HL-60/S4 (cell line): ENCODE measurements at regions not wholly inside any gene's neighbourhood (a gene's known extent, or its start where the extent isn't known, plus 50 kb on each side); places are given as distances from the start of the nearest gene placed in this dataset.

ENCODE experiments used
- in situ Hi-C: fragments of 300-500 bp; cut with MboI; formaldehyde crosslinking; loops from 2 replicates; pipeline ENCODE4 v1.14.3; 2022; ENCODE audit warnings: low sequenced_read_pairs

DNA sequence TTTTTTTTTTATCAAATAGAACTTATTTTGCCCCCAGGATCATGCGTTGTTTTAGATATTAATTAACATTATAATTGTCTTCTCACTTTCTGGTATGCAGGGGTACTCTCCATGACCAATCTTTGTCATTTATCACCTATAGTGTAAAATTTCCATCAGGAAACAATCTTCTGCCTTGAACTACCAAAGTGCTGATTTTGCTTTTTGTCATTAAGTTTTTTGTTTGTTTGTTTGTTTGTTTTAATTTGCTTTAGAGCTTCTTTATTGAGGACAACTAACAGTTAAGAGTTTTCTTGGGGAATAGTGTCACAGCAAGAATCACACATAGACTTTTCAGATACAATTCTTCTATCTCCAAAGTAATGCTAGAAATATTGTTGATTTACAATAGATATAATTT, 171.2 kb upstream of the PRPS1L1 start:
- in situ Hi-C loops, result no loop called here

GRCh38 chr7:18200266-18200665, 172.6 kb upstream of the PRPS1L1 start:
- in situ Hi-C loops, result loop anchor here (10.0 kb wide), 1 partner anchor 145 kb away; no protein-coding TSS in a partner anchor

DNA sequence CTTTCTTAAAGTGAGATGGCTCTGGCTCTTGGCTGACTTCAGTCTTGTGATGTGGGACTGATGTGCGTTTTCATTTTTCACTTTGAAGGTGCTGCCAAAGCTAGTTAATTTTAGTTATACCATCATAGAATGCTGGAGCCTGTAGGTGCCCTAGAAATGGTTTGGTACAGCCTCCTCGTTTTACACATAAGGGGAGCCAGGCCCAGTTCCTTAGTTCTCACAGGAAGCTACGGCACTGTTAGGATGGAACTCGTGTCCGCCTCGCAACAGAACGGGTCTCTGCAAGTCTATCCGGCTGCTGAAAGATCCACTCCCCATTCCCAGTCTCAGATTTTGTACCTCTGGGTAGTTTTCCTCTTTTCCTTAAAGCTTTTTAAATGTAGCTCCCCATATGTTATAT, 173.2 kb upstream of the PRPS1L1 start:
- in situ Hi-C loops, result loop anchor here (10.0 kb wide), 1 partner anchor 144 kb away; no protein-coding TSS in a partner anchor

DNA sequence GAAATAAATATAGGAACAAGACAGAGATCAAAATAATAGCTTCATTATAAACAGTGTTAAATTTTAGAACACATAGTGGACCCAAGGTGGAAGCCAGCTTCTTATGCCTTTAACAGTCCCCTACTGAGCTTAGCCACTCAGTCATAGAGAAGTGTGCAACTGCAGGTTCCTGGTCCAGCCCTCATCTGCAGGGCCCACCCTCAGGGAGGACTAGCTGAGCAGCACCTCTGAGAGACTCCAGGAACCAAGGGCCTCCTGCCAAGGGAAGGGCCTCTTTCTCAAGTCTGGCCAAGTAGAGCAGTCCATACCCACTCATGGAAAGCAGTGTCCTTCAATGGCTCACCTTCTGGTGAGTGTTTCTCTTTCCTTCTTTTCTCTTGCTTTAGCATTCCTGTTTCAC, 173.7 kb upstream of the PRPS1L1 start:
- in situ Hi-C loops, result loop anchor here (10.0 kb wide), 1 partner anchor 143 kb away; no protein-coding TSS in a partner anchor

DNA sequence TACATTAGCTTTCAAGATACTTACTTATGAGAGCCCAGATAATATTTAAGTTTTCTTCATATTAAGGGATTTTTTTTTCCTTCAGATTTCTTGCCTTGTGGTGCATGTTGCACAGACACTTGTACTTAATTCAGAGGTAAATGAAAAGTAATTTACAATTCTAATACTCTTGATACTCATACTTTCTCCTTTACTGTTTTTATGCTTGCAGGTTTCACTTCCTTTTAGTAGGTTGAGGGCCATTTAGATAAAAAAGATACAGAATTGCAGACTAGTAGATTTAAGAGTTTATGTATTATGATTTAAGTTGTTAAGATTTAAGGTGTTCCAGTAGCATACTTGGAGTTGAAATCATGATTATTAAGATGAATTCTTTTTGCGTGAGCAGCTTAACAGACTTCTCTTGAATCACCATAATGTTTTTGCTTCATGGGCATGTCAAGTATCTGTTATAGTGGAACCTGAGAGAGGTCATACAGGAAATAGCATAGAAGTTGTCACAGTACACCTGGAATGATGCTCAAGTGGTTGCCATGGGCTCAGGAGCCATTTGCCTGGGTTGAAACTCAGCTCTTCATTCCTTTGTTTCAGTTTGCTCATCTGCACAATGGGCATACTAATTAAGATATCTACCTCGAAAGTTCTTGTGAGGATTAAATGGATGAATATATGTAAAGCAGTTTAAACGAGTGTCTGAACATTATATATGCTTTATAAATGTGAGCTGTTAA, 174.8 kb upstream of the PRPS1L1 start:
- in situ Hi-C loops, result loop anchor here (10.0 kb wide), 1 partner anchor 142 kb away; no protein-coding TSS in a partner anchor

GRCh38 chr7:18206331-18206730, 178.7 kb upstream of the PRPS1L1 start:
- in situ Hi-C loops, result loop anchor here (10.0 kb wide), 1 partner anchor 138 kb away; no protein-coding TSS in a partner anchor

DNA sequence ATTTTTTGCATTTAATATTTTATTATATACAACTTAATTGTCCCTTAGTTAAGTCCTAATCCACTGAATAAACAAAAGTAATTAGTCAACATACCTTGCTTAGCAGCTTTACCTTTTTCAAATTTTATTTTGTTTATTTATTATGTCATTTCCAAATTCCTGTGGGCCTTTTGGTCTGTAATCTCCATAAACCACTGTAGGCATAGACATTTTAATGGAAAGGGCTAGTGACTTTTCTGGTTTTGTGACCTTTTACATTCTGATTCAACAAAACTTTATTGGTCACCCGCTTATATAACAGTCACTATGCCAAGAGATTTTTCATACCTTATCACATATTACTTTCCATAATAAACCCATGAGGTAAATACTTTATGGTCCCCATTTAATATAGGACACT, 181.3 kb upstream of the PRPS1L1 start:
- in situ Hi-C loops, result loop anchor here (10.0 kb wide), 1 partner anchor 136 kb away; no protein-coding TSS in a partner anchor

GRCh38 chr7:18210377-18210776, 182.7 kb upstream of the PRPS1L1 start:
- in situ Hi-C loops, result no loop called here

- in situ Hi-C loops, result no loop called here
These were observed 183.1 kb upstream of the PRPS1L1 start for GRCh38 chr7:18210788-18211187.

DNA sequence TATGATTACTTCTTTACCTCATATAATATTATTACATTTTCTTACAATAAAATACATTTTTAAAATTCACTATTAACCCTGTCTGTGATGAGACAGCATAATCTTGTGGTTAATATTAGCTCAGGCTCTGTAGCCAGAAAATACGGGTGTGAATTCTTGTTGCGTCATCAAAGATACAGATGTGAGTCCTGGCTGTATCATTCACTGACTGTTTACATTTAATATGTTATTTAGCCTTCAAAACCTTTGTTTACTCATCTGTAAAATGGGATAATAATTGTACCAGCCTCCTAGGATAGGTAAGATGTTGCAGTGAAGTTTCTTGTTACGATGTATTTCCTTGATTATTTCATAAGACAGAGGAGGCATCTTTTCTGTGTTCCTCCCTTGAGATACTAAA, 184.7 kb upstream of the PRPS1L1 start:
- in situ Hi-C loops, result no loop called here

DNA sequence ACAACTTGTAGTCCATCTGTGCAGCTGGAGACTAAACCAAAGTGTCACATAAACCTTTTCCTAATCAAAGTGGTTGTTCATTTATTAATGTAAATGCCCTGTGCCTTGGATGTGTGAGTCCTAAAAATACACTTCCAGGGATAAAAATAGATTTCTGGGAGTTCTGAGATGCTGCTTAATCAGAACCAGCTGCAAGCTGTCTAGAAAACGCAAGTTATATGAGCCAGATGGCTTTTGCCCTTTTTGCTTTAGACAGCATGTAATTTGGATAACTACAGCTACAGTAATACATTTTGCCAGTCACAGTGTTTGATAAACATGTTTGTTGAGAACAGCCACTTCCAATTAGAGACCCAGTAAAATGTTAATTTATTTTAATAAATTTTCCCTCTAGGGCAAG, 185.1 kb upstream of the PRPS1L1 start:
- in situ Hi-C loops, result no loop called here

DNA sequence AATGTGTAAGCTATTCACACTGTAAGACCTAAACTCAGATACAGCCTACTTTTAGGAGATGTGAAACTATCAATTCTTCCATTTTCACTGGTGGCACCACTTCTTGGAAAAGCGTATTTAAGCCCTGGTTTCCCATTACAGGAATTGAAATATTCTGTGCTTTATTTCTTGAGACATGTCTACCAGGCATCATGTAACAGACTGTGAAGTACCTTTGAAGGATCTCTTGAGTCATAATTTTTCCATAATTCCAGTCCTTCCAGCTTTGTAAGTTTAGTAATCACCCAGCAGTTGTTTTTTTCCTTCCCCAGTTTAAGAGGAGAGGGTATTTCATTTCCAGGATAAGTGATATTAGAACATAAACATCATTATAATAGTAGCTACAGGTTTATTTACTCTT, 186.0 kb upstream of the PRPS1L1 start:
- in situ Hi-C loops, result no loop called here

GRCh38 chr7:18216270-18216669, 188.6 kb upstream of the PRPS1L1 start:
- in situ Hi-C loops, result no loop called here

DNA sequence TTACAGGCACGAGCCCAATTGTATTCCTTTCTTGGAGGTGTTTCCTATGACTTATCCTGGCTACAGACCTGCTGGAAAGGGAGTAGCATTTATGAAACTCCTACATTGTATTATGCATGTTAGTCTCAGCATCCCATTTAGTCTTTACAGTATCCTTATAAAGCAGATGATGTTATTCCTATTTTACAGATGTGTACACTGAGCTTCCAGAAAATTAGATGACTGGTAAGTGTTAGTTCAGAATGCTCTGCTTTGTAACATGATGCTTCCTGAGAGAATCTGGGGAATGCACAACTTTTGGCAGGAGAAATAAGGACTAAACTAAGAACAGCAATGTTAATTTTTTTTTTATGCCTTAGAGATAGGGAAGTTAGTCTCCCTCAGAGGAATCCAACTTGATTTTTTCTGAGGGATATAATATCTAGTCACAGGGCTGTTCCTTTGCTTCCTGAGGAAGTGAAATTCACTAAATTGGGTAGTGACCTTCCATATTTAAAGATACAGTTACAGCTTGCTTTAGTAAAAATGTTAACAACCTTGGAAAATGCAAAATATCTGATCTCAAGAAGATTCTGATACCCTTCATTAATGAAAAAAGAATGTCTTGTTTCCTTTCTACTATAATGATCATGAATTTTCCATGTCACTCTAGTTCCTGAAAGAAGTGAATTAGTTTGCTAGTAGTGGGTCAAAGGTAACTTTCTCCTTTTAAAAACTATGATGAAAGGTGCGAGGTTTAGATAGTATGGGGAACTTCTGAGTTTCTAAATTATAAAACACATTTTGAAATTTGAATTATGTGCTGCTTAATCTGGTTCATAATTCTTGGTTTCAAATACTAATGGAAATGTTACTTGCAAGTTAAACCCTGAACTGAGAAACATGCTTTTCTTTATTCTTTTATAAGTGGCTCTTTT, 194.0 kb upstream of the PRPS1L1 start:
- in situ Hi-C loops, result no loop called here

GRCh38 chr7:18222636-18223035, 195.0 kb upstream of the PRPS1L1 start:
- in situ Hi-C loops, result no loop called here

DNA sequence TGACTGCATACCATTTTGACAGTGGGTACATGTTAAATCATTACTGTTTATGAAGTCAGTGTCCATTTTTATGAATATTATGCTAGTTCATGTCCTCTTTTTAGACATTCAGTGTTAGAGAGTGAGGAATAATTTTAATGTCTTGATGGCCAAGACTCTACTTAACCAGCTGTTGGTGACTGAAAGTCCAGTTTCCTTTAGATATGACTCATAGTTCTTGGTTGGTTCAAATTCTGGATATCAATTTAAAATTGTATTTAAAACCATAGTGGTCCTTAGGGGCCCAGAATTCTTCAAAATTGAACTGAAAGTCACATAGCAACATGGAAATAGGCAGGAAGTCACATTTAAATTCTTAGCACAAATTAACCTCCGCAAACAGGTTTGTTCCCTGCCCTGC, 196.5 kb upstream of the PRPS1L1 start:
- in situ Hi-C loops, result no loop called here

DNA sequence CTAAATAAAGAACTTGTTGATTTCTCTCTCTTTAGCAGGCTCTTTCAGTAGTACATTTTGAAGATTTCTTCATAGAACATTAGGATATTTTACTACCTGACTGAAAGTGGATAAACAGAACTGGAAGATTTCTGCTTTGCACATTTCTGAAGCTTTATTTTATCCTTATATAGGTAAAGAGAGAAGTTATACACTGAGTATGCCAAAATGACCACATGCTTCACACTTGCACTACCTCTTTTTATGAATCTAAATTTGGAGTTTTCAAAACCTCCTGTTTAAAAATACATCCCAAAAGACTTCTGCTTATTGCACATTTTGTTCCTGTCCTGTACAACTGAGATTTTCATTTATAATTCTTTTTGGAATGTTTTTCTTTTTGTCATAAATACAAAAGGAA, 197.4 kb upstream of the PRPS1L1 start:
- in situ Hi-C loops, result no loop called here

- in situ Hi-C loops, result no loop called here
These were observed 199.0 kb upstream of the PRPS1L1 start for GRCh38 chr7:18226598-18226997.

DNA sequence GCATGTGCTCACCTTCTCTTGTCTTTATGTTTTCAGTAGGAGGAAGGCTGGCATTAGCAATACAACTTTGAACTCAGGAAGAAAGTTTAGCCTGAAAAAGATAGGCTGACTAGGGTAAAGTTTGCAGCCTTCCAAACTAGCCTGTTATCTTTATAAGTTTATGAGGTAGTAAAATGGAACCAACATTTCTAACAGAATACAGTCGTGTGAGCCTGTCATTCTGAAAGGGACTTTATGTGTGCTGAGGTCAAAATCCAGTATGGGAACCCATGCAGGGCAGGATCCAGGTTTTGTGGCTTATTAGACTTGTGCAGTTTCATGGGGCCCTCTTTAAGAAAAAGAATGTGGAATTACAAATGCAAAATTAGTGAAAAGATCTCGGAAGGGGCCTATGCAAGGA, 201.0 kb upstream of the PRPS1L1 start:
- in situ Hi-C loops, result no loop called here

- in situ Hi-C loops, result no loop called here
These were observed 202.6 kb upstream of the PRPS1L1 start for GRCh38 chr7:18230271-18230670.

DNA sequence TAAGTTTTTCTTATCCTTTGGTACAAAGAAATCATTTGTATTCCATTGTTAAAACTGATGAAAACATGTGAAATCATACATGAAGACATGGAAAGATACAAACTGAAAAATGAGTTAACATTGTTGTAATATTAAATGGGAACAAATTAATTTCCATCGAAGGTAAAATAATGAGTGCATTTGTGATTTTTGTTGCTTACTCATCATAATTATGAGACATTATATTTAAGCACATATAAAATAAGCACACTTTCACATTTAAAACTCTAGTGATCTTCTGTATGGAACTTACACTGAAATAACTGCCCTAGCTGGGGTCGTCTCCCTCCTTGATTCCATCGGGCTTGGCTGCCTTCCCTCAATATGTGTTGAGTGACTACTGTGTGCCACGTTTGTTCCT, 204.2 kb upstream of the PRPS1L1 start:
- in situ Hi-C loops, result no loop called here

GRCh38 chr7:18234519-18234918, 206.9 kb upstream of the PRPS1L1 start:
- in situ Hi-C loops, result no loop called here
